Endothelial cell of umbilical vein (primary cell): ENCODE measurements at regions not wholly inside any gene's neighbourhood (a gene's known extent, or its start where the extent isn't known, plus 50 kb on each side); places are given as distances from the start of the nearest gene placed in this dataset.

Experiments used
- EZH2 ChIP-seq: IDR thresholded peaks from 2 replicates; pipeline ENCODE4 v1.6.1; 2012; ENCODE audit warnings: borderline replicate concordance, low read depth, mild to moderate bottlenecking, moderate library complexity, low read length, inconsistent platforms; ENCODE audit not compliant: severe bottlenecking
- POLR2A ChIP-seq: IDR thresholded peaks from 2 replicates; pipeline ENCODE4 v1.6.1; 2012; ENCODE audit warnings: low read depth, mild to moderate bottlenecking, control low read depth, low read length
- POLR2AphosphoS5 ChIP-seq: IDR thresholded peaks from 2 replicates; pipeline ENCODE4 v1.6.1; 2012; ENCODE audit warnings: low read depth, mild to moderate bottlenecking, control low read depth, low read length, moderate library complexity; ENCODE audit not compliant: insufficient read depth
- TF ChIP-seq, protein P1 (sequence below), 2 donors: IDR thresholded peaks; 1 replicate in 1 of 2; 2 replicates in 1 of 2; pipeline ENCODE4 v1.5.1; 2011; ENCODE audit warnings: low read length in 2 of 2, mild to moderate bottlenecking in 2 of 2, moderate library complexity in 2 of 2, control low read depth in 1 of 2, inconsistent platforms in 1 of 2, low read depth in 1 of 2; ENCODE audit not compliant: insufficient read depth in 1 of 2; ENCODE audit errors: extremely low read depth in 1 of 2

DNA sequence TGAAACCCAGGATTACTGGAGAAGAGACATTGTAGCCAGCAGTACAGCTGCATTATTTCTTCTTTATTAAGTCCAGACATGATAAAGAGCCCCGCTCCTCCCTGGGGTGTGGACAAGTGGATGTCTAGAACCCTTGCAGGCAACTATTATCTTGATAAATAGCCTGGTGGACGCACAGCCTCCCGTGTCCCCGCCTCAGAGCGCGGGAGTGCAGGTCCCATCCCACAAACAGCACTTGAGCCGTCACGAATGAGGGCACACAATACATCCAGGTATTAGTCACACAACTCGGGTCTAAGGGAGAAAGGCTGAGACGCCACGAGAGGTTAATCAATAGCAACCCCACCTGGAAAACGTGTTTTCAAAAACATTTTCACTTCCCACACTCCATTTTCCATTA lies 213.2 kb upstream of the SOX1 start:
- TF ChIP-seq POLR2A (no peak), EZH2 (no peak), POLR2AphosphoS5 (no peak)
- TF ChIP-seq, protein P1, sequence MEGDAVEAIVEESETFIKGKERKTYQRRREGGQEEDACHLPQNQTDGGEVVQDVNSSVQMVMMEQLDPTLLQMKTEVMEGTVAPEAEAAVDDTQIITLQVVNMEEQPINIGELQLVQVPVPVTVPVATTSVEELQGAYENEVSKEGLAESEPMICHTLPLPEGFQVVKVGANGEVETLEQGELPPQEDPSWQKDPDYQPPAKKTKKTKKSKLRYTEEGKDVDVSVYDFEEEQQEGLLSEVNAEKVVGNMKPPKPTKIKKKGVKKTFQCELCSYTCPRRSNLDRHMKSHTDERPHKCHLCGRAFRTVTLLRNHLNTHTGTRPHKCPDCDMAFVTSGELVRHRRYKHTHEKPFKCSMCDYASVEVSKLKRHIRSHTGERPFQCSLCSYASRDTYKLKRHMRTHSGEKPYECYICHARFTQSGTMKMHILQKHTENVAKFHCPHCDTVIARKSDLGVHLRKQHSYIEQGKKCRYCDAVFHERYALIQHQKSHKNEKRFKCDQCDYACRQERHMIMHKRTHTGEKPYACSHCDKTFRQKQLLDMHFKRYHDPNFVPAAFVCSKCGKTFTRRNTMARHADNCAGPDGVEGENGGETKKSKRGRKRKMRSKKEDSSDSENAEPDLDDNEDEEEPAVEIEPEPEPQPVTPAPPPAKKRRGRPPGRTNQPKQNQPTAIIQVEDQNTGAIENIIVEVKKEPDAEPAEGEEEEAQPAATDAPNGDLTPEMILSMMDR (IDR thresholded peaks at IDR 0.05; ENCODE audit: extremely low read depth in 1 of 2, insufficient read depth in 1 of 2, low read depth in 1 of 2, low read length in 2 of 2): no peak
